WTC11 (cell line): ENCODE measurements at regions not wholly inside any gene's neighbourhood (a gene's known extent, or its start where the extent isn't known, plus 50 kb on each side); places are given as distances from the start of the nearest gene placed in this dataset.

Experiments used
- ATAC-seq: fragments of 200-7000 bp; cut with Tn5 transposase; 2 replicates; pipeline ENCODE4 v1.10.0; 2021; ENCODE audit warnings: mild to moderate bottlenecking, moderate library complexity
- CTCF ChIA-PET: fragments of 300-600 bp; sonication (Branson Sonifier 250); formaldehyde crosslinking; loops from one replicate; lab custom pipeline; 2021; ENCODE audit warnings: antibody characterized with exemption; lab: Charles Lee
- POLR2A ChIA-PET: fragments of 350-600 bp; sonication (Branson Sonifier 250); formaldehyde crosslinking; loops from one replicate; lab custom pipeline; 2021; ENCODE audit warnings: antibody characterized with exemption; lab: Charles Lee
- DNase-seq: peaks from one replicate; pipeline ENCODE4 v3.0.0; 2021; ENCODE audit warnings: low spot score
- H3K27ac Mint-ChIP-seq: 2 replicates; pipeline ENCODE4 v1.8.0; 2021; ENCODE audit warnings: mixed read lengths
- H3K27me3 Mint-ChIP-seq: 2 replicates; pipeline ENCODE4 v1.8.0; 2021; ENCODE audit warnings: low read depth, mild to moderate bottlenecking, moderate library complexity, mixed read lengths
- H3K36me3 Mint-ChIP-seq: 2 replicates; pipeline ENCODE4 v1.8.0; 2021; ENCODE audit warnings: mixed read lengths
- H3K4me1 Mint-ChIP-seq: 2 replicates; pipeline ENCODE4 v1.8.0; 2022; ENCODE audit warnings: mixed read lengths
- H3K4me3 Mint-ChIP-seq: 2 replicates; pipeline ENCODE4 v1.8.0; 2021; ENCODE audit warnings: mild to moderate bottlenecking, moderate library complexity, mixed read lengths
- H3K9me3 Mint-ChIP-seq: 2 replicates; pipeline ENCODE4 v1.8.0; 2021; ENCODE audit warnings: mixed read lengths
- ATF3 ChIP-seq: sonication (generic); formaldehyde crosslinking; conservative IDR thresholded peaks from 2 replicates; pipeline ENCODE4 v1.8.1; 2022; ENCODE audit warnings: mild to moderate bottlenecking, missing genetic modification reagents
- ATF6 ChIP-seq: sonication (generic); formaldehyde crosslinking; IDR thresholded peaks from 2 replicates; pipeline ENCODE4 v1.8.1; 2023; ENCODE audit warnings: mild to moderate bottlenecking, missing genetic modification reagents
- CREB1 ChIP-seq: sonication (generic); formaldehyde crosslinking; IDR thresholded peaks from 2 replicates; pipeline ENCODE4 v1.8.0; 2023; ENCODE audit warnings: mild to moderate bottlenecking, missing genetic modification reagents
- E2F1 ChIP-seq: sonication (generic); formaldehyde crosslinking; IDR thresholded peaks from 2 replicates; pipeline ENCODE4 v1.8.0; 2022; ENCODE audit warnings: mild to moderate bottlenecking, missing genetic modification reagents
- ELF4 ChIP-seq: sonication (generic); formaldehyde crosslinking; IDR thresholded peaks from 2 replicates; pipeline ENCODE4 v1.8.1; 2022; ENCODE audit warnings: low read depth, mild to moderate bottlenecking, moderate library complexity, missing genetic modification reagents
- FOXP1 ChIP-seq: sonication (generic); formaldehyde crosslinking; IDR thresholded peaks from 2 replicates; pipeline ENCODE4 v1.8.0; 2022; ENCODE audit warnings: missing genetic modification reagents, mild to moderate bottlenecking, moderate library complexity, borderline replicate concordance
- GTF2I ChIP-seq: fragments of 250-450 bp; sonication (Bioruptor Pico); conservative IDR thresholded peaks from 2 replicates; pipeline ENCODE4 v1.4.0; 2021; ENCODE audit warnings: mild to moderate bottlenecking
- HMGXB4 ChIP-seq: sonication (generic); formaldehyde crosslinking; IDR thresholded peaks from 2 replicates; pipeline ENCODE4 v1.8.1; 2023; ENCODE audit warnings: mild to moderate bottlenecking, moderate library complexity, missing genetic modification reagents
- IRF2 ChIP-seq: sonication (generic); formaldehyde crosslinking; IDR thresholded peaks from 2 replicates; pipeline ENCODE4 v1.8.0; 2022; ENCODE audit warnings: low read depth, missing genetic modification reagents, borderline replicate concordance
- NFYB ChIP-seq: sonication (generic); formaldehyde crosslinking; conservative IDR thresholded peaks from 2 replicates; pipeline ENCODE4 v1.8.0; 2022; ENCODE audit warnings: low read depth, missing genetic modification reagents
- NR1H2 ChIP-seq: sonication (generic); formaldehyde crosslinking; IDR thresholded peaks from 2 replicates; pipeline ENCODE4 v1.9.0; 2021; ENCODE audit warnings: mild to moderate bottlenecking, moderate library complexity, missing genetic modification reagents
- NR2C2 ChIP-seq: sonication (generic); formaldehyde crosslinking; IDR thresholded peaks from 2 replicates; pipeline ENCODE4 v1.8.0; 2022; ENCODE audit warnings: mild to moderate bottlenecking, missing genetic modification reagents
- NR3C1 ChIP-seq: sonication (generic); formaldehyde crosslinking; conservative IDR thresholded peaks from 2 replicates; pipeline ENCODE4 v1.8.1; 2023; ENCODE audit warnings: low read depth, mild to moderate bottlenecking, missing genetic modification reagents
- PRDM15 ChIP-seq: sonication (generic); formaldehyde crosslinking; IDR thresholded peaks from 2 replicates; pipeline ENCODE4 v1.8.0; 2022; ENCODE audit warnings: missing genetic modification reagents
- PRRX2 ChIP-seq: fragments of 250-450 bp; sonication (Bioruptor Pico); IDR thresholded peaks from 2 replicates; pipeline ENCODE4 v1.8.0; 2021; ENCODE audit warnings: mild to moderate bottlenecking
- SMAD4 ChIP-seq: sonication (generic); formaldehyde crosslinking; IDR thresholded peaks from 2 replicates; pipeline ENCODE4 v1.8.0; 2022; ENCODE audit warnings: mild to moderate bottlenecking, missing genetic modification reagents
- TP53 ChIP-seq: sonication (generic); formaldehyde crosslinking; IDR thresholded peaks from 2 replicates; pipeline ENCODE4 v1.8.1; 2023; ENCODE audit warnings: mild to moderate bottlenecking, missing genetic modification reagents
- USF1 ChIP-seq: sonication (generic); formaldehyde crosslinking; IDR thresholded peaks from 2 replicates; pipeline ENCODE4 v1.8.0; 2022; ENCODE audit warnings: mild to moderate bottlenecking, missing genetic modification reagents
- ZMAT4 ChIP-seq: fragments of 250-450 bp; sonication (Bioruptor Pico); IDR thresholded peaks from 2 replicates; pipeline ENCODE4 v1.9.0; 2021; ENCODE audit warnings: mild to moderate bottlenecking
- ZNF232 ChIP-seq: sonication (generic); formaldehyde crosslinking; IDR thresholded peaks from 2 replicates; pipeline ENCODE4 v1.8.0; 2022; ENCODE audit warnings: mild to moderate bottlenecking, missing genetic modification reagents
- ZNF317 ChIP-seq: sonication (generic); formaldehyde crosslinking; IDR thresholded peaks from 2 replicates; pipeline ENCODE4 v1.8.1; 2023; ENCODE audit warnings: low read depth, mild to moderate bottlenecking, moderate library complexity, missing genetic modification reagents, borderline replicate concordance
- ZNF423 ChIP-seq: fragments of 250-450 bp; sonication (Bioruptor Pico); IDR thresholded peaks from 2 replicates; pipeline ENCODE4 v2.1.2; 2022; ENCODE audit warnings: mild to moderate bottlenecking, moderate library complexity

GRCh38 chr16:64532691-64533090 is 589.2 kb downstream of the CDH11 start (continued):
- TF ChIP-seq PRDM15 (CRISPR knock-in tag) = no peak
- no peak for TF ChIP-seq NR1H2 (CRISPR knock-in tag)
- no peak for TF ChIP-seq FOXP1 (CRISPR knock-in tag)

GRCh38 chr16:64532117-64532516 is 589.7 kb downstream of the CDH11 start:
- peaks cover 20% of the 10 kb centered on the region for H3K9me3 Mint-ChIP-seq
- H3K4me1 Mint-ChIP-seq = peaks cover 36% of the 10 kb centered on the region
- H3K36me3 Mint-ChIP-seq = peaks cover 4% of the 10 kb centered on the region; the same call in 1 of the 2 replicates
- H3K27me3 Mint-ChIP-seq = no peaks in the 10 kb centered on the region; the same call in 1 of the 2 replicates
- no peak for ATAC-seq
- TF ChIP-seq SMAD4 (CRISPR knock-in tag) = no peak
- no peak for TF ChIP-seq E2F1 (CRISPR knock-in tag)
- no peak for TF ChIP-seq ATF6 (CRISPR knock-in tag)
- TF ChIP-seq USF1 (CRISPR knock-in tag) = no peak
- no peak for TF ChIP-seq HMGXB4 (CRISPR knock-in tag)
- no peak for TF ChIP-seq PRRX2 (CRISPR knock-in tag)
- no peak for TF ChIP-seq ZMAT4
- TF ChIP-seq ZNF232 = no peak
- TF ChIP-seq TP53 (CRISPR knock-in tag) = no peak
- H3K27ac Mint-ChIP-seq = no peak overlapping the region
- ChIA-PET CTCF (no interaction called here), POLR2A (no interaction called here)
- no peak for DNase-seq
- no peak overlapping the region for H3K4me3 Mint-ChIP-seq

GRCh38 chr16:64531401-64531800 is 590.5 kb downstream of the CDH11 start:
- H3K27ac Mint-ChIP-seq = no peak overlapping the region

More at GRCh38 chr16:64531401-64531800, 590.5 kb downstream of the CDH11 start:
- CTCF ChIA-PET = no interaction called here
- Mint-ChIP-seq H3K36me3 (peaks cover 4% of the 10 kb centered on the region; the same call in 1 of the 2 replicates), H3K27me3 (no peaks in the 10 kb centered on the region; the same call in 1 of the 2 replicates), H3K4me1 (peaks cover 36% of the 10 kb centered on the region), H3K4me3 (no peak overlapping the region), H3K9me3 (peaks cover 19% of the 10 kb centered on the region)
- no peak for TF ChIP-seq CREB1 (CRISPR knock-in tag)
- no peak for TF ChIP-seq NR2C2 (CRISPR knock-in tag)
- TF ChIP-seq ELF4 = no peak
- TF ChIP-seq ZNF423 (CRISPR knock-in tag) = no peak
- no peak for TF ChIP-seq IRF2
- TF ChIP-seq ZNF317 (CRISPR knock-in tag) = no peak
- no peak for TF ChIP-seq NR3C1 (CRISPR knock-in tag)
- no peak for TF ChIP-seq ATF3
- TF ChIP-seq NFYB (CRISPR knock-in tag) = no peak
- no peak for TF ChIP-seq GTF2I (CRISPR knock-in tag)
- TF ChIP-seq USF1 (CRISPR knock-in tag) = no peak
- TF ChIP-seq NR1H2 (CRISPR knock-in tag) = no peak
- TF ChIP-seq E2F1 (CRISPR knock-in tag) = no peak
- DNase-seq (no peak), ATAC-seq (no peak)
- POLR2A ChIA-PET = no interaction called here
